GM23338 (cell line): ENCODE measurements at regions not wholly inside any gene's neighbourhood (a gene's known extent, or its start where the extent isn't known, plus 50 kb on each side); places are given as distances from the start of the nearest gene placed in this dataset.

Source experiments
- ATAC-seq: fragments of 200-7000 bp; cut with Tn5 transposase; 3 replicates; pipeline ENCODE4 v1.9.1; 2020
- DNase-seq: peaks from one replicate; pipeline ENCODE4 v3.0.0-alpha.2; 2015; ENCODE audit warnings: low spot score
- H2AFZ ChIP-seq: fragments of 200-600 bp; sonication (generic); 2 replicates; pipeline ENCODE4 v1.8.0; 2016; ENCODE audit warnings: antibody characterized with exemption, mild to moderate bottlenecking, moderate library complexity
- H3F3A ChIP-seq: fragments of 200-600 bp; sonication (generic); replicated peaks from 2 replicates; pipeline ENCODE4 v1.8.0; 2017; ENCODE audit warnings: antibody characterized with exemption, mixed run types, low read depth
- H3K27ac ChIP-seq: fragments of 200-600 bp; sonication (generic); 2 replicates; pipeline ENCODE4 v1.6.1; 2016; ENCODE audit warnings: low read depth
- H3K27me3 ChIP-seq: fragments of 200-600 bp; sonication (generic); 2 replicates; pipeline ENCODE4 v1.8.0; 2016; ENCODE audit warnings: mild to moderate bottlenecking, mixed run types, moderate library complexity; ENCODE audit not compliant: insufficient read depth
- H3K36me3 ChIP-seq: fragments of 200-600 bp; sonication (generic); 2 replicates; pipeline ENCODE4 v1.8.0; 2016; ENCODE audit warnings: mild to moderate bottlenecking; ENCODE audit not compliant: insufficient read depth
- H3K4me1 ChIP-seq: fragments of 200-600 bp; sonication (generic); 2 replicates; pipeline ENCODE4 v1.8.0; 2016; ENCODE audit warnings: mild to moderate bottlenecking, moderate library complexity; ENCODE audit not compliant: insufficient read depth
- H3K4me2 ChIP-seq: fragments of 200-600 bp; sonication (generic); 2 replicates; pipeline ENCODE4 v1.7.1; 2017; ENCODE audit warnings: mixed run types
- H3K4me3 ChIP-seq: fragments of 200-600 bp; sonication (generic); 2 replicates; pipeline ENCODE4 v1.6.1; 2016; ENCODE audit warnings: mixed run types
- H3K79me2 ChIP-seq: fragments of 200-600 bp; sonication (generic); replicated peaks from 2 replicates; pipeline ENCODE4 v1.8.0; 2017; ENCODE audit warnings: mild to moderate bottlenecking; ENCODE audit not compliant: insufficient read depth
- H3K9me2 ChIP-seq: fragments of 200-600 bp; sonication (generic); 2 replicates; pipeline ENCODE4 v1.8.0; 2017; ENCODE audit not compliant: insufficient read depth
- H4K20me1 ChIP-seq: fragments of 200-600 bp; sonication (generic); replicated peaks from 2 replicates; pipeline ENCODE4 v1.8.0; 2017; ENCODE audit warnings: mild to moderate bottlenecking; ENCODE audit not compliant: insufficient read depth
- H3K27ac Mint-ChIP-seq: 2 replicates; pipeline ENCODE4 v1.8.0; 2020; ENCODE audit warnings: inconsistent platforms, mild to moderate bottlenecking, moderate library complexity, mixed read lengths
- H3K27me3 Mint-ChIP-seq: 3 replicates; pipeline ENCODE4 v1.8.0; 2022; ENCODE audit warnings: low read depth, mild to moderate bottlenecking, moderate library complexity, mixed read lengths, inconsistent platforms; ENCODE audit not compliant: insufficient read depth, poor library complexity
- H3K36me3 Mint-ChIP-seq: 3 replicates; pipeline ENCODE4 v1.8.0; 2021; ENCODE audit warnings: low read depth, mild to moderate bottlenecking, inconsistent platforms, moderate library complexity, mixed read lengths
- H3K4me1 Mint-ChIP-seq: 3 replicates; pipeline ENCODE4 v1.8.0; 2020; ENCODE audit warnings: mild to moderate bottlenecking, inconsistent platforms, mixed read lengths
- H3K4me3 Mint-ChIP-seq: 3 replicates; pipeline ENCODE4 v1.8.0; 2021; ENCODE audit warnings: moderate library complexity, mild to moderate bottlenecking, inconsistent platforms, mixed read lengths
- H3K9me3 Mint-ChIP-seq: 3 replicates; pipeline ENCODE4 v1.8.0; 2020; ENCODE audit warnings: moderate library complexity, mild to moderate bottlenecking, inconsistent platforms, mixed read lengths
- JUNB ChIP-seq: IDR thresholded peaks from one replicate; pipeline ENCODE4 v1.6.1; 2016; ENCODE audit warnings: antibody characterized with exemption; ENCODE audit not compliant: unreplicated experiment
- STAT1 ChIP-seq: IDR thresholded peaks from one replicate; pipeline ENCODE4 v1.6.1; 2016; ENCODE audit warnings: antibody characterized with exemption; ENCODE audit not compliant: unreplicated experiment
- TF ChIP-seq, protein P1 (sequence below): fragments of 250-450 bp; sonication (Bioruptor Pico); IDR thresholded peaks from 2 replicates; pipeline ENCODE4 v1.5.0; 2020; ENCODE audit warnings: mild to moderate bottlenecking, moderate library complexity
- TF ChIP-seq, protein P2 (sequence below): IDR thresholded peaks from one replicate; pipeline ENCODE4 v1.6.1; 2018; ENCODE audit warnings: antibody characterized with exemption; ENCODE audit not compliant: unreplicated experiment
- TF ChIP-seq, protein P3 (sequence below), 2 experiments: fragments of 200-600 bp in 1 of 2; sonication (generic) in 1 of 2; conservative IDR thresholded peaks; 2 replicates each; pipeline versions ENCODE4 v1.5.1 to v1.6.1; 2016 to 2017; ENCODE audit warnings: antibody characterized with exemption in 2 of 2, low read depth in 2 of 2, mild to moderate bottlenecking in 2 of 2, moderate library complexity in 1 of 2

DNA sequence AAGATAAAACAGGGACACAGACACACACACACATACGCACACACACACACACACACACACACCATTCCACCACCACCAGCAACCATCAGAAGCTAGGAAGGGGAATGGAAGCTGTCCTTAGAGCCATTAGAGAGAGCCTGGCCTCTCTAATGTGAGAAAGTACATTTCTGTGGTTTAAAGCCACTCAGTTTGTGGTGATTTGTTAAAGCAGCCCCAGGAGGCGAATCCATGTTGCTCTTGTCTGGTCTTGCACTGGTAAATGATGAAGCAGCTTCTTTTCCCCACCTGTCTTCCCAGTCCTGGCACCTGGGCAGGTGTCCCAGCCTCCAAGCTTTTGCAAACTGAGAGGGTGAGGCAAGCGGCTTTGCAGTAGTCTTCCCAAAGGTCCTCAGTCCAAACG lies 118.9 kb upstream of the KL start (continued):
- TF ChIP-seq, protein P1, sequence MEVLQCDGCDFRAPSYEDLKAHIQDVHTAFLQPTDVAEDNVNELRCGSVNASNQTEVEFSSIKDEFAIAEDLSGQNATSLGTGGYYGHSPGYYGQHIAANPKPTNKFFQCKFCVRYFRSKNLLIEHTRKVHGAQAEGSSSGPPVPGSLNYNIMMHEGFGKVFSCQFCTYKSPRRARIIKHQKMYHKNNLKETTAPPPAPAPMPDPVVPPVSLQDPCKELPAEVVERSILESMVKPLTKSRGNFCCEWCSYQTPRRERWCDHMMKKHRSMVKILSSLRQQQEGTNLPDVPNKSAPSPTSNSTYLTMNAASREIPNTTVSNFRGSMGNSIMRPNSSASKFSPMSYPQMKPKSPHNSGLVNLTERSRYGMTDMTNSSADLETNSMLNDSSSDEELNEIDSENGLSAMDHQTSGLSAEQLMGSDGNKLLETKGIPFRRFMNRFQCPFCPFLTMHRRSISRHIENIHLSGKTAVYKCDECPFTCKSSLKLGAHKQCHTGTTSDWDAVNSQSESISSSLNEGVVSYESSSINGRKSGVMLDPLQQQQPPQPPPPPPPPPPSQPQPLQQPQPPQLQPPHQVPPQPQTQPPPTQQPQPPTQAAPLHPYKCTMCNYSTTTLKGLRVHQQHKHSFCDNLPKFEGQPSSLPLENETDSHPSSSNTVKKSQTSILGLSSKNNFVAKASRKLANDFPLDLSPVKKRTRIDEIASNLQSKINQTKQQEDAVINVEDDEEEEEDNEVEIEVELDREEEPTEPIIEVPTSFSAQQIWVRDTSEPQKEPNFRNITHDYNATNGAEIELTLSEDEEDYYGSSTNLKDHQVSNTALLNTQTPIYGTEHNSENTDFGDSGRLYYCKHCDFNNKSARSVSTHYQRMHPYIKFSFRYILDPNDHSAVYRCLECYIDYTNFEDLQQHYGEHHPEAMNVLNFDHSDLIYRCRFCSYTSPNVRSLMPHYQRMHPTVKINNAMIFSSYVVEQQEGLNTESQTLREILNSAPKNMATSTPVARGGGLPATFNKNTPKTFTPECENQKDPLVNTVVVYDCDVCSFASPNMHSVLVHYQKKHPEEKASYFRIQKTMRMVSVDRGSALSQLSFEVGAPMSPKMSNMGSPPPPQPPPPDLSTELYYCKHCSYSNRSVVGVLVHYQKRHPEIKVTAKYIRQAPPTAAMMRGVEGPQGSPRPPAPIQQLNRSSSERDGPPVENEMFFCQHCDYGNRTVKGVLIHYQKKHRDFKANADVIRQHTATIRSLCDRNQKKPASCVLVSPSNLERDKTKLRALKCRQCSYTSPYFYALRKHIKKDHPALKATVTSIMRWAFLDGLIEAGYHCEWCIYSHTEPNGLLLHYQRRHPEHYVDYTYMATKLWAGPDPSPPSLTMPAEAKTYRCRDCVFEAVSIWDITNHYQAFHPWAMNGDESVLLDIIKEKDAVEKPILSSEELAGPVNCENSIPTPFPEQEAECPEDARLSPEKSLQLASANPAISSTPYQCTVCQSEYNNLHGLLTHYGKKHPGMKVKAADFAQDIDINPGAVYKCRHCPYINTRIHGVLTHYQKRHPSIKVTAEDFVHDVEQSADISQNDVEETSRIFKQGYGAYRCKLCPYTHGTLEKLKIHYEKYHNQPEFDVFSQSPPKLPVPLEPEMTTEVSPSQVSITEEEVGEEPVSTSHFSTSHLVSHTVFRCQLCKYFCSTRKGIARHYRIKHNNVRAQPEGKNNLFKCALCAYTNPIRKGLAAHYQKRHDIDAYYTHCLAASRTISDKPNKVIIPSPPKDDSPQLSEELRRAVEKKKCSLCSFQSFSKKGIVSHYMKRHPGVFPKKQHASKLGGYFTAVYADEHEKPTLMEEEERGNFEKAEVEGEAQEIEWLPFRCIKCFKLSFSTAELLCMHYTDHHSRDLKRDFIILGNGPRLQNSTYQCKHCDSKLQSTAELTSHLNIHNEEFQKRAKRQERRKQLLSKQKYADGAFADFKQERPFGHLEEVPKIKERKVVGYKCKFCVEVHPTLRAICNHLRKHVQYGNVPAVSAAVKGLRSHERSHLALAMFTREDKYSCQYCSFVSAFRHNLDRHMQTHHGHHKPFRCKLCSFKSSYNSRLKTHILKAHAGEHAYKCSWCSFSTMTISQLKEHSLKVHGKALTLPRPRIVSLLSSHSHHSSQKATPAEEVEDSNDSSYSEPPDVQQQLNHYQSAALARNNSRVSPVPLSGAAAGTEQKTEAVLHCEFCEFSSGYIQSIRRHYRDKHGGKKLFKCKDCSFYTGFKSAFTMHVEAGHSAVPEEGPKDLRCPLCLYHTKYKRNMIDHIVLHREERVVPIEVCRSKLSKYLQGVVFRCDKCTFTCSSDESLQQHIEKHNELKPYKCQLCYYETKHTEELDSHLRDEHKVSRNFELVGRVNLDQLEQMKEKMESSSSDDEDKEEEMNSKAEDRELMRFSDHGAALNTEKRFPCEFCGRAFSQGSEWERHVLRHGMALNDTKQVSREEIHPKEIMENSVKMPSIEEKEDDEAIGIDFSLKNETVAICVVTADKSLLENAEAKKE (CRISPR knock-in tag) = no peak
- TF ChIP-seq STAT1 = no peak
- TF ChIP-seq, protein P2, sequence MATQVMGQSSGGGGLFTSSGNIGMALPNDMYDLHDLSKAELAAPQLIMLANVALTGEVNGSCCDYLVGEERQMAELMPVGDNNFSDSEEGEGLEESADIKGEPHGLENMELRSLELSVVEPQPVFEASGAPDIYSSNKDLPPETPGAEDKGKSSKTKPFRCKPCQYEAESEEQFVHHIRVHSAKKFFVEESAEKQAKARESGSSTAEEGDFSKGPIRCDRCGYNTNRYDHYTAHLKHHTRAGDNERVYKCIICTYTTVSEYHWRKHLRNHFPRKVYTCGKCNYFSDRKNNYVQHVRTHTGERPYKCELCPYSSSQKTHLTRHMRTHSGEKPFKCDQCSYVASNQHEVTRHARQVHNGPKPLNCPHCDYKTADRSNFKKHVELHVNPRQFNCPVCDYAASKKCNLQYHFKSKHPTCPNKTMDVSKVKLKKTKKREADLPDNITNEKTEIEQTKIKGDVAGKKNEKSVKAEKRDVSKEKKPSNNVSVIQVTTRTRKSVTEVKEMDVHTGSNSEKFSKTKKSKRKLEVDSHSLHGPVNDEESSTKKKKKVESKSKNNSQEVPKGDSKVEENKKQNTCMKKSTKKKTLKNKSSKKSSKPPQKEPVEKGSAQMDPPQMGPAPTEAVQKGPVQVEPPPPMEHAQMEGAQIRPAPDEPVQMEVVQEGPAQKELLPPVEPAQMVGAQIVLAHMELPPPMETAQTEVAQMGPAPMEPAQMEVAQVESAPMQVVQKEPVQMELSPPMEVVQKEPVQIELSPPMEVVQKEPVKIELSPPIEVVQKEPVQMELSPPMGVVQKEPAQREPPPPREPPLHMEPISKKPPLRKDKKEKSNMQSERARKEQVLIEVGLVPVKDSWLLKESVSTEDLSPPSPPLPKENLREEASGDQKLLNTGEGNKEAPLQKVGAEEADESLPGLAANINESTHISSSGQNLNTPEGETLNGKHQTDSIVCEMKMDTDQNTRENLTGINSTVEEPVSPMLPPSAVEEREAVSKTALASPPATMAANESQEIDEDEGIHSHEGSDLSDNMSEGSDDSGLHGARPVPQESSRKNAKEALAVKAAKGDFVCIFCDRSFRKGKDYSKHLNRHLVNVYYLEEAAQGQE = no peak

DNA sequence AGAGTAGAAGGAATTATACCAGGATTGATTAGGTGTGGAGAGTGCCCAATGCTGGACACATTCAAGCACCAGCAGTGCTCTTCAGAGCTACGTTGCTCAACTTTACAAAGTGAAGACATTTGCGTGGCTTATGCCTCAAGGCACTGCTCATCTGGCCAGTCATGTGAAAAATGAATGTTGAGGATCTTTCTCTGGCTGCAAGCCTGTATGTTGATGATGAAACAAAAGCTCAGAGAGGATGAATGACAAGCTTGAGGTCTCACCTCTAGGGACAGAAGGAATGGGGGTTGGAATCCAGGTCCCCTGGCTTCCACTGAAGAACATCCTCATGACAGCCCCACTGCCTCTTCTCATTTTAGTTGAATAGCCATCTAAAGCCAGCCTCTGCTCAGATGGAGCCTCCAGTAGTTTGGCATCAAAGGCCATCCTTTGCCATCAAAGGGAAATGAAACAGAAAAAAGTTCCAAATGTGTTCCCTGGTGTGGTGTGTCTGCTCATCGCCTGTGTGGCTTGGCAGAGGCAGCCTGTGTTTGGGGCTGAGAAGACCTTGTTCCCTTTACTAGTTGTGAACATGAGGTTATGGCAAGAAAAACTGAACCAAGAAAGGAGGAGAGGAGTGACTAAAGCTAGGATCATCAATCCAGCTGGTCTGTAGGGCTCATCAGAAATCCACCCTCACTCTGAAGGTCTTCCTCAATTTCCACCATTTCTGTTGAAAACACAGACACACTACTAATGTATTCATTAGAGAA lies 114.0 kb upstream of the KL start:
- Mint-ChIP-seq H3K36me3 (no peaks in the 10 kb centered on the region), H3K4me3 (no peak overlapping the region), H3K27me3 (no peaks in the 10 kb centered on the region), H3K4me1 (peaks cover 19% of the 10 kb centered on the region), H3K9me3 (peaks cover 3% of the 10 kb centered on the region; the same call in 1 of the 3 replicates), H3K27ac (no peak overlapping the region)
- Histone ChIP-seq H4K20me1 (no peaks in the 10 kb centered on the region), H3K4me2 (no peak overlapping the region), H3K27me3 (no peaks in the 10 kb centered on the region), H3K9me2 (peaks cover 13% of the 10 kb centered on the region; the same call in 1 of the 2 replicates), H3K4me1 (peaks cover 15% of the 10 kb centered on the region), H2AFZ (peak overlapping the region; percentile 98), H3K4me3 (no peak overlapping the region), H3K79me2 (no peaks in the 10 kb centered on the region), H3K27ac (no peak overlapping the region), H3K36me3 (no peaks in the 10 kb centered on the region), H3F3A (no peaks in the 10 kb centered on the region)
- ATAC-seq (no peak), DNase-seq (no peak)
- no peak for TF ChIP-seq JUNB
- TF ChIP-seq, protein P3, sequence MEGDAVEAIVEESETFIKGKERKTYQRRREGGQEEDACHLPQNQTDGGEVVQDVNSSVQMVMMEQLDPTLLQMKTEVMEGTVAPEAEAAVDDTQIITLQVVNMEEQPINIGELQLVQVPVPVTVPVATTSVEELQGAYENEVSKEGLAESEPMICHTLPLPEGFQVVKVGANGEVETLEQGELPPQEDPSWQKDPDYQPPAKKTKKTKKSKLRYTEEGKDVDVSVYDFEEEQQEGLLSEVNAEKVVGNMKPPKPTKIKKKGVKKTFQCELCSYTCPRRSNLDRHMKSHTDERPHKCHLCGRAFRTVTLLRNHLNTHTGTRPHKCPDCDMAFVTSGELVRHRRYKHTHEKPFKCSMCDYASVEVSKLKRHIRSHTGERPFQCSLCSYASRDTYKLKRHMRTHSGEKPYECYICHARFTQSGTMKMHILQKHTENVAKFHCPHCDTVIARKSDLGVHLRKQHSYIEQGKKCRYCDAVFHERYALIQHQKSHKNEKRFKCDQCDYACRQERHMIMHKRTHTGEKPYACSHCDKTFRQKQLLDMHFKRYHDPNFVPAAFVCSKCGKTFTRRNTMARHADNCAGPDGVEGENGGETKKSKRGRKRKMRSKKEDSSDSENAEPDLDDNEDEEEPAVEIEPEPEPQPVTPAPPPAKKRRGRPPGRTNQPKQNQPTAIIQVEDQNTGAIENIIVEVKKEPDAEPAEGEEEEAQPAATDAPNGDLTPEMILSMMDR (conservative IDR thresholded peaks at IDR 0.05; ENCODE audit: low read depth in 2 of 2) = no peak
